HL-60 (cell line): ENCODE measurements at regions not wholly inside any gene's neighbourhood (a gene's known extent, or its start where the extent isn't known, plus 50 kb on each side); places are given as distances from the start of the nearest gene placed in this dataset.

Experiments
- DNase-seq, 2 experiments: peaks; one replicate each; pipeline ENCODE4 v3.0.0-alpha.2; 2010 to 2020; ENCODE audit warnings: low read depth in 1 of 2, low spot score in 1 of 2
- H3K27ac ChIP-seq: fragments of 250-450 bp; sonication (Bioruptor Pico); replicated peaks from 2 replicates; pipeline ENCODE4 v1.5.1; 2020; ENCODE audit warnings: mild to moderate bottlenecking, moderate library complexity
- H3K27me3 ChIP-seq: fragments of 250-450 bp; sonication (Bioruptor Pico); 2 replicates; pipeline ENCODE4 v1.5.1; 2021; ENCODE audit warnings: mild to moderate bottlenecking, moderate library complexity; ENCODE audit not compliant: insufficient read depth, poor library complexity, severe bottlenecking
- H3K4me3 ChIP-seq: replicated peaks from 2 replicates; pipeline ENCODE4 v1.5.1; 2011; ENCODE audit warnings: mild to moderate bottlenecking, control low read depth, low read length; ENCODE audit not compliant: insufficient read depth
- GABPA ChIP-seq: IDR thresholded peaks from 2 replicates; pipeline ENCODE4 v1.6.1; 2012; ENCODE audit warnings: low read depth
- POLR2AphosphoS5 ChIP-seq: IDR thresholded peaks from 2 replicates; pipeline ENCODE4 v1.6.1; 2012; ENCODE audit warnings: low read depth
- SPI1 ChIP-seq: IDR thresholded peaks from 2 replicates; pipeline ENCODE4 v1.6.1; 2012; ENCODE audit warnings: low read depth, mild to moderate bottlenecking, borderline replicate concordance
- TF ChIP-seq, protein P1 (sequence below): IDR thresholded peaks from one replicate; pipeline ENCODE4 v1.5.1; 2011; ENCODE audit warnings: low read length, control low read depth, inconsistent platforms; ENCODE audit not compliant: insufficient read depth
- TF ChIP-seq, protein P2 (sequence below): IDR thresholded peaks from 2 replicates; pipeline ENCODE4 v1.6.1; 2012; ENCODE audit warnings: low read depth; ENCODE audit not compliant: insufficient replicate concordance

DNA sequence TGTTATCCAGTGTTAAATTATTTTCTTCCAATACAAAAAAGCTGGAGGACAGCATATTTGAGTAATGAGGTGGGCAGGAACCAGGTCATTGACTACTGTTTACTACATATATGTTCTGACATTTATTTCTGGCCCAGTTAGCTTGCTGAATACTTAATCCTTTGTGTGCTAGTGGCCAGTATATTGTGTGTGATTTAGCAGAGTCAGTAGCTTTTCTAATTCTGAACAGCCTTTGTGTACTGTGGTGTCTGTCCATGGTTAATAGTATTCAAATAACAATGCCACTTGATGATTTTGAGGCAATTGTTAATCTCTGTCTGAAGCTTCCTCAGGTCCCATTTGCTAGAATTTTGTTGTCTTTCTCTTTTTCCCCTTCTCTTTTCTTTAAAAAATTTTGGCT is 286.5 kb upstream of the E2F7 start:
- H3K27ac ChIP-seq, result no peak overlapping the region
- H3K4me3 ChIP-seq, result no peak overlapping the region
- TF ChIP-seq GABPA (no peak), POLR2AphosphoS5 (no peak), SPI1 (no peak)
- TF ChIP-seq, protein P1, sequence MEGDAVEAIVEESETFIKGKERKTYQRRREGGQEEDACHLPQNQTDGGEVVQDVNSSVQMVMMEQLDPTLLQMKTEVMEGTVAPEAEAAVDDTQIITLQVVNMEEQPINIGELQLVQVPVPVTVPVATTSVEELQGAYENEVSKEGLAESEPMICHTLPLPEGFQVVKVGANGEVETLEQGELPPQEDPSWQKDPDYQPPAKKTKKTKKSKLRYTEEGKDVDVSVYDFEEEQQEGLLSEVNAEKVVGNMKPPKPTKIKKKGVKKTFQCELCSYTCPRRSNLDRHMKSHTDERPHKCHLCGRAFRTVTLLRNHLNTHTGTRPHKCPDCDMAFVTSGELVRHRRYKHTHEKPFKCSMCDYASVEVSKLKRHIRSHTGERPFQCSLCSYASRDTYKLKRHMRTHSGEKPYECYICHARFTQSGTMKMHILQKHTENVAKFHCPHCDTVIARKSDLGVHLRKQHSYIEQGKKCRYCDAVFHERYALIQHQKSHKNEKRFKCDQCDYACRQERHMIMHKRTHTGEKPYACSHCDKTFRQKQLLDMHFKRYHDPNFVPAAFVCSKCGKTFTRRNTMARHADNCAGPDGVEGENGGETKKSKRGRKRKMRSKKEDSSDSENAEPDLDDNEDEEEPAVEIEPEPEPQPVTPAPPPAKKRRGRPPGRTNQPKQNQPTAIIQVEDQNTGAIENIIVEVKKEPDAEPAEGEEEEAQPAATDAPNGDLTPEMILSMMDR, result no peak
- TF ChIP-seq, protein P2, sequence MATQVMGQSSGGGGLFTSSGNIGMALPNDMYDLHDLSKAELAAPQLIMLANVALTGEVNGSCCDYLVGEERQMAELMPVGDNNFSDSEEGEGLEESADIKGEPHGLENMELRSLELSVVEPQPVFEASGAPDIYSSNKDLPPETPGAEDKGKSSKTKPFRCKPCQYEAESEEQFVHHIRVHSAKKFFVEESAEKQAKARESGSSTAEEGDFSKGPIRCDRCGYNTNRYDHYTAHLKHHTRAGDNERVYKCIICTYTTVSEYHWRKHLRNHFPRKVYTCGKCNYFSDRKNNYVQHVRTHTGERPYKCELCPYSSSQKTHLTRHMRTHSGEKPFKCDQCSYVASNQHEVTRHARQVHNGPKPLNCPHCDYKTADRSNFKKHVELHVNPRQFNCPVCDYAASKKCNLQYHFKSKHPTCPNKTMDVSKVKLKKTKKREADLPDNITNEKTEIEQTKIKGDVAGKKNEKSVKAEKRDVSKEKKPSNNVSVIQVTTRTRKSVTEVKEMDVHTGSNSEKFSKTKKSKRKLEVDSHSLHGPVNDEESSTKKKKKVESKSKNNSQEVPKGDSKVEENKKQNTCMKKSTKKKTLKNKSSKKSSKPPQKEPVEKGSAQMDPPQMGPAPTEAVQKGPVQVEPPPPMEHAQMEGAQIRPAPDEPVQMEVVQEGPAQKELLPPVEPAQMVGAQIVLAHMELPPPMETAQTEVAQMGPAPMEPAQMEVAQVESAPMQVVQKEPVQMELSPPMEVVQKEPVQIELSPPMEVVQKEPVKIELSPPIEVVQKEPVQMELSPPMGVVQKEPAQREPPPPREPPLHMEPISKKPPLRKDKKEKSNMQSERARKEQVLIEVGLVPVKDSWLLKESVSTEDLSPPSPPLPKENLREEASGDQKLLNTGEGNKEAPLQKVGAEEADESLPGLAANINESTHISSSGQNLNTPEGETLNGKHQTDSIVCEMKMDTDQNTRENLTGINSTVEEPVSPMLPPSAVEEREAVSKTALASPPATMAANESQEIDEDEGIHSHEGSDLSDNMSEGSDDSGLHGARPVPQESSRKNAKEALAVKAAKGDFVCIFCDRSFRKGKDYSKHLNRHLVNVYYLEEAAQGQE, result no peak
- no peaks in the 10 kb centered on the region for H3K27me3 ChIP-seq
- DNase-seq, result no peak

- Histone ChIP-seq H3K4me3 (no peak overlapping the region), H3K27ac (no peak overlapping the region), H3K27me3 (no peaks in the 10 kb centered on the region)
- DNase-seq, result no peak
- TF ChIP-seq GABPA, result no peak
- TF ChIP-seq, protein P1, result no peak
- no peak for TF ChIP-seq SPI1
- TF ChIP-seq, protein P2, result no peak
- TF ChIP-seq POLR2AphosphoS5, result no peak
Measured at GRCh38 chr12:77349689-77350370, 284.5 kb upstream of the E2F7 start.

DNA sequence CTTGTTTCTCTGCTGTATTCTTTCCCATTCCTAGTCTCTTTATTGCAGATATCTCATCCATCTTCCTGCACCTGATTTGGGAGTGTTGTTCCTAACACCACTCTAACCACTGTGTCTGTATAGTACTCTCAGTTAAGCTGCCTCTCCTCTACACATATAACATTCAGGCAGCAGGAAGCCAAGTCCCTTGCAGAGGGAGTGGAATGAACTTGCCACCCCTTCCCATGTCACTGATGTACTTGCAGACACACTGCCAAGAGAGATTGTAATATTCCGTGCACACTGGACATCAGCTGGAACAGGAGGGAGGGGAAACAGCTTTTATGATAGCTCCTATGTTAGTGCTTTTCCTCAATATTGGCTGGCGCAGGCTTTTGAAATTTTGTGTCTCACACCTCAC is 281.6 kb upstream of the E2F7 start:
- Histone ChIP-seq H3K27me3 (no peaks in the 10 kb centered on the region), H3K27ac (no peak overlapping the region), H3K4me3 (no peak overlapping the region)
- DNase-seq, result no peak
- TF ChIP-seq GABPA (no peak), SPI1 (no peak), POLR2AphosphoS5 (no peak)
- TF ChIP-seq, protein P2, result no peak
- TF ChIP-seq, protein P1, result no peak
